Sigmoid colon (tissue), 6 donors: ENCODE measurements at regions not wholly inside any gene's neighbourhood (a gene's known extent, or its start where the extent isn't known, plus 50 kb on each side); places are given as distances from the start of the nearest gene placed in this dataset.

Experiments
- DNase-seq: peaks from one replicate; pipeline ENCODE4 v3.0.0-alpha.2; 2019
- H3K27ac ChIP-seq, 4 donors: fragments of 200-600 bp; sonication (generic); one replicate each; pipeline ENCODE4 v1.5.1; 2016 to 2019; ENCODE audit warnings: mild to moderate bottlenecking in 1 of 4
- H3K27me3 ChIP-seq, 3 donors: fragments of 200-600 bp; sonication (generic); one replicate each; pipeline ENCODE4 v1.5.1; 2019; ENCODE audit warnings: mild to moderate bottlenecking in 1 of 3
- H3K36me3 ChIP-seq, 4 donors: fragments of 200-600 bp; sonication (generic); one replicate each; pipeline ENCODE4 v1.5.1; 2016 to 2019
- H3K4me1 ChIP-seq, 4 donors: fragments of 200-600 bp; sonication (generic); one replicate each; pipeline ENCODE4 v1.5.1; 2017 to 2019
- H3K4me3 ChIP-seq, 4 donors: fragments of 200-600 bp; sonication (generic); one replicate each; pipeline ENCODE4 v1.5.1; 2017 to 2019; ENCODE audit warnings: mild to moderate bottlenecking in 2 of 4, moderate library complexity in 1 of 4
- H3K9me3 ChIP-seq, 4 donors: fragments of 200-600 bp in 3 of 4; sonication (generic) in 3 of 4; one replicate each; pipeline versions ENCODE4 v1.5.1 to v1.6.1; 2013 to 2019
- EP300 ChIP-seq, 4 donors: sonication (generic); formaldehyde crosslinking; IDR thresholded peaks; one replicate each; pipeline ENCODE4 v1.6.1; 2017; ENCODE audit warnings: antibody characterized with exemption in 4 of 4
- POLR2A ChIP-seq, 2 donors: fragments of 450-650 bp; IDR thresholded peaks; one replicate each; pipeline ENCODE4 v1.6.1; 2016; ENCODE audit warnings: antibody characterized with exemption in 2 of 2, mild to moderate bottlenecking in 2 of 2, moderate library complexity in 2 of 2
- POLR2AphosphoS5 ChIP-seq, 4 donors: sonication (generic); formaldehyde crosslinking; IDR thresholded peaks; one replicate each; pipeline ENCODE4 v1.6.1; 2017; ENCODE audit warnings: antibody characterized with exemption in 4 of 4
- WGBS, 2 donors: extraction: QIAGEN DNeasy Blood & Tissue Kit; methylation state at CpG; one replicate each; pipeline ENCODE4 v1.1.7; 2013; 5-methylcytosine and 5-hydroxymethylcytosine counted together
- intact Hi-C: fragments of 100-400 bp; cut with DNase I; formaldehyde crosslinking; loops from one replicate; pipeline ENCODE4 v1.15.1; 2023
- TF ChIP-seq, protein P1 (sequence below), 4 experiments: fragments of 450-650 bp in 3 of 4; fragments of 200-600 bp in 1 of 4; IDR thresholded peaks; one replicate each; pipeline ENCODE4 v1.5.1; 2016 to 2019; ENCODE audit warnings: antibody characterized with exemption in 4 of 4, mild to moderate bottlenecking in 3 of 4, moderate library complexity in 2 of 4
- donor health status: healthy with polysubstance abuse.
- donor health status: healthy.

DNA sequence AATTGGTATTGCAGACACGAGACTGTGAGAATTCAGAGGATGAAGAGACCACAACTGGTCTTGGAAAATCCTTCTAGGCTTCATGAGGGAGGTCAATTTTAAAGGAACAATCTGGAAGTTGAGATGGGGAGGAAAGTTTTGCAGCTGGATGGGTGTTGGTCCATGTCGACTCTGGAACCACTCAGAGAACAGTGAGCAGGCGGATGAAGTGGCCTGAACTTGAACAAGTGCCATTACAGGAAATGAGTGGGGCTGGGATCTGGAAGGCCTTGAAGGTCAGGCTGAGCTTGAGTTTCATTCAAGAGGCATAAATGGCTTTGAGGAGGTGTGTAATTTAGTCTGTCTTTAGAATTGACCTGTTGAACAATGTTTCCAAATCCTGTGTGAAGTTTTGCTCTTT is 140.9 kb downstream of the GALC start:
- H3K9me3 ChIP-seq = peaks cover 0 to 3% (median 0%) of the 10 kb centered on the region in 4 donors
- 52 to 79% methylated on average over 3 of the region's 3 CpGs for WGBS, 2 donors
- no peak overlapping the region for H3K27ac ChIP-seq
- no peak for TF ChIP-seq POLR2A (IDR thresholded peaks at IDR 0.05)
- TF ChIP-seq, protein P1, sequence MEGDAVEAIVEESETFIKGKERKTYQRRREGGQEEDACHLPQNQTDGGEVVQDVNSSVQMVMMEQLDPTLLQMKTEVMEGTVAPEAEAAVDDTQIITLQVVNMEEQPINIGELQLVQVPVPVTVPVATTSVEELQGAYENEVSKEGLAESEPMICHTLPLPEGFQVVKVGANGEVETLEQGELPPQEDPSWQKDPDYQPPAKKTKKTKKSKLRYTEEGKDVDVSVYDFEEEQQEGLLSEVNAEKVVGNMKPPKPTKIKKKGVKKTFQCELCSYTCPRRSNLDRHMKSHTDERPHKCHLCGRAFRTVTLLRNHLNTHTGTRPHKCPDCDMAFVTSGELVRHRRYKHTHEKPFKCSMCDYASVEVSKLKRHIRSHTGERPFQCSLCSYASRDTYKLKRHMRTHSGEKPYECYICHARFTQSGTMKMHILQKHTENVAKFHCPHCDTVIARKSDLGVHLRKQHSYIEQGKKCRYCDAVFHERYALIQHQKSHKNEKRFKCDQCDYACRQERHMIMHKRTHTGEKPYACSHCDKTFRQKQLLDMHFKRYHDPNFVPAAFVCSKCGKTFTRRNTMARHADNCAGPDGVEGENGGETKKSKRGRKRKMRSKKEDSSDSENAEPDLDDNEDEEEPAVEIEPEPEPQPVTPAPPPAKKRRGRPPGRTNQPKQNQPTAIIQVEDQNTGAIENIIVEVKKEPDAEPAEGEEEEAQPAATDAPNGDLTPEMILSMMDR (IDR thresholded peaks at IDR 0.05) = no peak
- TF ChIP-seq EP300 (IDR thresholded peaks at IDR 0.05) = no peak
- TF ChIP-seq POLR2AphosphoS5 (IDR thresholded peaks at IDR 0.05) = no peak
- H3K36me3 ChIP-seq = no peaks in the 10 kb centered on the region
- intact Hi-C loops = no loop called here
- H3K27me3 ChIP-seq = no peaks in the 10 kb centered on the region
- no peaks in the 10 kb centered on the region for H3K4me1 ChIP-seq
- no peak overlapping the region for H3K4me3 ChIP-seq
- no peak for DNase-seq

DNA sequence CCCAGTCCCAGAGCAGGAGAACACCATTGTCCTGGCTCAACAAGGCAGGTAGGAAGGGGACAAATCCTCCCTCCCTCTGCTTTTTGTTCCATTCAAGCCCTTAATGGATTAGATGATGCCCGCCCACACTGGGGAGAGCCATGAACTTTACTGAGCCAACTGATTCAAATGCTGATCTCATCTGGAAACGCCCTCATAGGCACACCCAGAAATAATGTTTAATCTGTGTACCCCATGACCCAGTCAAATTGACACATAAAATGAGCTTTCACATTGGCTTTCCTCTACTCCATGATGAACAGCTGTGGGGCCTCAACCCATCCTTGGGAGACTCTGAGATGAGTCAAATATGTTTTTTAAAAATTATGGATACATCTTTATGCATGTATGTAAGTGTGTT is 141.8 kb downstream of the GALC start:
- H3K9me3 ChIP-seq = peaks cover 0 to 3% (median 0%) of the 10 kb centered on the region in 4 donors
- H3K4me1 ChIP-seq = no peaks in the 10 kb centered on the region
- no peak for DNase-seq
- H3K36me3 ChIP-seq = no peaks in the 10 kb centered on the region
- no peak overlapping the region for H3K4me3 ChIP-seq
- WGBS, 2 donors = 47 to 69% methylated on average over 2 of the region's 2 CpGs
- H3K27me3 ChIP-seq = no peaks in the 10 kb centered on the region
- H3K27ac ChIP-seq = no peak overlapping the region
- intact Hi-C loops = no loop called here
- TF ChIP-seq, protein P1 (IDR thresholded peaks at IDR 0.05) = no peak
- TF ChIP-seq POLR2AphosphoS5 (IDR thresholded peaks at IDR 0.05) (no peak), EP300 (IDR thresholded peaks at IDR 0.05) (no peak)

DNA sequence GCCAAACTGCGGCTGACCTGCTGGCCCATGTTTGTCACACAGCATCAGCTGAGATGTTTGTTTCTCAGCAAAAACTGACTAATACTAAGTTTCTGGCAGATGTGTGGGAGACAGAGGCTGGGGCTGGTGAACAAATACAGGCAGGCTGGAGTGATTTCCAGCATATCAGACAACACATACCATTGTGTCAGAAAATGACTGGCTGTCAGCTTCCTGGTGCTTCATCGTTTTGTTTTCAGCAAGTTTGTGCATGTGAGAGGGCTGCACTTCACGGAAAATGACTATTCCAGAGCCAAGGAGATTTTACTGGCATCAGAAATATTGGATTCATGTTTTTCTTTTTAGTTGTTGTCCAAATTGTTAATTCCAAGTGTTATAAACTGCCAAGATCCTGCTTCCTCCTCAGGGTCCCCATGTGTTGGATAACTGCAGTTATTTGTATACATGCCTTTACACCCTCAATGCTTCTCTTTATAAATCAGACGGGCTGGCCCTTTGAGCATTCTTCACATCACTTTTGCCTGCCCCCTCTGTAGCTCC is 145.7 kb downstream of the GALC start:
- DNase-seq = no peak
- Histone ChIP-seq H3K27ac (no peak overlapping the region), H3K9me3 (peaks cover 0 to 3% (median 0%) of the 10 kb centered on the region in 4 donors), H3K27me3 (no peaks in the 10 kb centered on the region), H3K4me1 (no peaks in the 10 kb centered on the region), H3K36me3 (no peaks in the 10 kb centered on the region), H3K4me3 (no peak overlapping the region)
- TF ChIP-seq EP300 (IDR thresholded peaks at IDR 0.05) = no peak
- TF ChIP-seq POLR2AphosphoS5 (IDR thresholded peaks at IDR 0.05) = no peak
- TF ChIP-seq, protein P1 (IDR thresholded peaks at IDR 0.05) = no peak
- no peak for TF ChIP-seq POLR2A (IDR thresholded peaks at IDR 0.05)
- 72 to 75% methylated on average over 4 of the region's 4 CpGs for WGBS, 2 donors
- intact Hi-C loops = no loop called here

DNA sequence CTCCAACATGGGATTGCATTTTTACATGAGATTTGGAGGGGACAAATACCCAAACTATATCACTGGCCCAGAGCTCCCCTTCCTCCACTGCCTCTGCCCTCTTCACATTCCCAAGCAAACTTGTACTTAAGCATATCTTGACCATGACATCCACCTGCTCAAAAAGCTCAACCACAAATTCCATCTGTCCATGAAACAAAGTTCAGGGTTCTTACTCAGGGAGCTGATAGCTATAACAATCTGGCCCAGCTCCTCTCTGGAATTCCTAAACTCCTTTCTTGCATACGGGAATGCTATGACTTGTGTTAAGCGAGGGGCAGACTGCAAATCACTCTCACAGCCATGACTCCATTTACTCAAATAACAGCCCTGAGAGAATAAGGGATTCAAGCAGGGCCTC is 152.1 kb downstream of the GALC start:
- intact Hi-C loops = no loop called here
- Histone ChIP-seq H3K27me3 (no peaks in the 10 kb centered on the region), H3K4me1 (no peaks in the 10 kb centered on the region), H3K4me3 (no peak overlapping the region), H3K36me3 (no peaks in the 10 kb centered on the region), H3K27ac (no peak overlapping the region), H3K9me3 (no peaks in the 10 kb centered on the region)
- WGBS, 2 donors = 88 to 89% methylated on average over 2 of the region's 2 CpGs
- TF ChIP-seq POLR2AphosphoS5 (IDR thresholded peaks at IDR 0.05) = no peak
- TF ChIP-seq EP300 (IDR thresholded peaks at IDR 0.05) = no peak
- TF ChIP-seq POLR2A (IDR thresholded peaks at IDR 0.05) = no peak
- TF ChIP-seq, protein P1 (IDR thresholded peaks at IDR 0.05) = no peak
- DNase-seq = no peak

DNA sequence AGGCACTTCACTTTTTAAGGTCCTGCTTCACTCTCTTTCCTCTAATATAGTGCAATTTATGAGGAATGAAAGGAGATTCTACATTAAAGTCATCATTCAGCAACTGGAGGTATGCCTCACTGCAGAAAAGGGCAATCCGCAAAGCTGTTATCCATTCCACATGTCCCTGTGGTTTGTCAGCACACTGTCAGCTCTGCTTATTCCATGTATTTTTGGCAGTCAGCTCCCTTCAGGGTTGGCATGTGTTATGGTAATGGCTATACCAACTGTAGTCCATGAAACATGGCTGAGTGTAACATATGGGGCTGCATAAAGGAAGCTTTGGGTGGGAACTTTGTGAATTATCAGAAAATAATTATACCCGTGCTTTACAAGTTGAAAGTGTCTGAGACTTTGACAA is 154.1 kb downstream of the GALC start:
- 86 to 88% methylated on average over 2 of the region's 2 CpGs for WGBS, 2 donors
- intact Hi-C loops = no loop called here
- TF ChIP-seq POLR2A (IDR thresholded peaks at IDR 0.05) = no peak
- H3K27me3 ChIP-seq = no peaks in the 10 kb centered on the region
- no peak overlapping the region for H3K27ac ChIP-seq
- no peak overlapping the region for H3K4me3 ChIP-seq
- H3K9me3 ChIP-seq = no peaks in the 10 kb centered on the region
- no peaks in the 10 kb centered on the region for H3K4me1 ChIP-seq
- DNase-seq = no peak
- H3K36me3 ChIP-seq = no peaks in the 10 kb centered on the region
